ENCODE measurements at regions not wholly inside any gene's neighbourhood (a gene's known extent, or its start where the extent isn't known, plus 50 kb on each side); places are given as distances from the start of the nearest gene placed in this dataset.

GRCh38 chr4:111113591-111113990, 490.7 kb upstream of the PITX2 start:
- no peak overlapping the region for H3K4me3 ChIP-seq (ENCODE audit: low read depth, low read length)
- H3K27me3 ChIP-seq (ENCODE audit: control insufficient read depth, insufficient read depth, low read length), result no peaks in the 10 kb centered on the region
- ChIA-PET POLR2A (no interaction called here), CTCF (no interaction called here)
- TF ChIP-seq CTCF (IDR thresholded peaks at IDR 0.05; ENCODE audit: insufficient read depth, low read depth, low read length), result no peak
- no peak for DNase-seq (ENCODE audit: low read depth)
- no peaks in the 10 kb centered on the region for H3K36me3 ChIP-seq (ENCODE audit: control insufficient read depth, insufficient read depth, low read length)

- DNase-seq (ENCODE audit: low read depth), result no peak
- ChIA-PET CTCF (interaction anchor here (1.2 to 1.3 kb wide), 2 partner anchors 10 to 11 kb away, joined by 5 read pairs; no protein-coding TSS in a partner anchor), POLR2A (no interaction called here)
- no peak for TF ChIP-seq CTCF (IDR thresholded peaks at IDR 0.05; ENCODE audit: insufficient read depth, low read depth, low read length)
- H3K27me3 ChIP-seq (ENCODE audit: control insufficient read depth, insufficient read depth, low read length), result no peaks in the 10 kb centered on the region
- H3K4me3 ChIP-seq (ENCODE audit: low read depth, low read length), result no peak overlapping the region
- H3K36me3 ChIP-seq (ENCODE audit: control insufficient read depth, insufficient read depth, low read length), result no peaks in the 10 kb centered on the region
Observed at GRCh38 chr4:111115881-111116280, 493.0 kb upstream of the PITX2 start.

- ChIA-PET POLR2A (no interaction called here), CTCF (no interaction called here)
- no peaks in the 10 kb centered on the region for H3K27me3 ChIP-seq (ENCODE audit: control insufficient read depth, insufficient read depth, low read length)
- no peak for DNase-seq (ENCODE audit: low read depth)
- no peaks in the 10 kb centered on the region for H3K36me3 ChIP-seq (ENCODE audit: control insufficient read depth, insufficient read depth, low read length)
- H3K4me3 ChIP-seq (ENCODE audit: low read depth, low read length), result no peak overlapping the region
- no peak for TF ChIP-seq CTCF (IDR thresholded peaks at IDR 0.05; ENCODE audit: insufficient read depth, low read depth, low read length)
Observed at GRCh38 chr4:111120191-111120590, 497.3 kb upstream of the PITX2 start.

GRCh38 chr4:111126340-111126739, 503.5 kb upstream of the PITX2 start:
- Histone ChIP-seq H3K27me3 (ENCODE audit: control insufficient read depth, insufficient read depth, low read length) (no peaks in the 10 kb centered on the region), H3K4me3 (ENCODE audit: low read depth, low read length) (no peak overlapping the region), H3K36me3 (ENCODE audit: control insufficient read depth, insufficient read depth, low read length) (no peaks in the 10 kb centered on the region)
- CTCF ChIA-PET, result interaction anchor here (1.4 kb wide), 1 partner anchor 10 kb away, joined by 5 read pairs; no protein-coding TSS in a partner anchor
- no peak for DNase-seq (ENCODE audit: low read depth)
- POLR2A ChIA-PET, result no interaction called here
- TF ChIP-seq CTCF (IDR thresholded peaks at IDR 0.05; ENCODE audit: insufficient read depth, low read depth, low read length), result no peak

- ChIA-PET CTCF (interaction anchor here (1.0 to 1.4 kb wide), 2 partner anchors 8 to 9 kb away, joined by 3 read pairs; no protein-coding TSS in a partner anchor), POLR2A (no interaction called here)
- no peaks in the 10 kb centered on the region for H3K36me3 ChIP-seq (ENCODE audit: control insufficient read depth, insufficient read depth, low read length)
- TF ChIP-seq CTCF (IDR thresholded peaks at IDR 0.05; ENCODE audit: insufficient read depth, low read depth, low read length), result no peak
- no peaks in the 10 kb centered on the region for H3K27me3 ChIP-seq (ENCODE audit: control insufficient read depth, insufficient read depth, low read length)
- no peak overlapping the region for H3K4me3 ChIP-seq (ENCODE audit: low read depth, low read length)
- DNase-seq (ENCODE audit: low read depth), result no peak
Observed at GRCh38 chr4:111127841-111128240, 505.0 kb upstream of the PITX2 start.
